ENCODE measurements at regions not wholly inside any gene's neighbourhood (a gene's known extent, or its start where the extent isn't known, plus 50 kb on each side); places are given as distances from the start of the nearest gene placed in this dataset.

- no peak for TF ChIP-seq EZH2 (IDR thresholded peaks at IDR 0.05; ENCODE audit: borderline replicate concordance, low read depth, low read length, poor library complexity, severe bottlenecking)
- TF ChIP-seq CTCF (conservative IDR thresholded peaks at IDR 0.05; ENCODE audit: low read depth, low read length): no peak
These were observed 401.1 kb upstream of the FOXG1 start for GRCh38 chr14:28365510-28365909.

All from A673 (cell line).